ENCODE measurements at regions not wholly inside any gene's neighbourhood (a gene's known extent, or its start where the extent isn't known, plus 50 kb on each side); places are given as distances from the start of the nearest gene placed in this dataset.

DNA sequence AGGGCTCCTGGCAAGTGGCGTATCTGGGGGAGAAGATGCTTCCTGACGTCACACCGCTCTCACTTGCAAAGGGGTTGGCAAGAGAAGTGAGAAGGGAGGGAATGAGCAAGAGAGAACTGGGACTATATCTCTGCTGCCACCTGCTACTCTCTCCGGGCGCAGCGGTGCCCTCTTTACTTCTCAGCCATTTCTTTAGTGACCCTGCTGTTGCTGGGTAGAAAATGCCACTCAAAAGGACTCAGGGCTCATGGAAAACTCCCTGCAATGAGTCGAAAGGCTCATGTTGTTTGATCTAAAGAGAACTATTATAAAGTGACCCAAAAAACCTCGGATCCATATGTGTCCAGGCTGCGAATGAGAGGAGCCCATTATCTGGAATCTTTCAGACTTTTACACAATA lies 401.8 kb downstream of the SAMD5 start:
- Mint-ChIP-seq H3K4me1 (ENCODE audit: low read depth) (no peaks in the 10 kb centered on the region), H3K9me3 (no peaks in the 10 kb centered on the region), H3K4me3 (no peak overlapping the region), H3K36me3 (ENCODE audit: insufficient read depth) (no peaks in the 10 kb centered on the region), H3K27me3 (ENCODE audit: low read depth) (no peaks in the 10 kb centered on the region)
- DNase-seq (no peak), ATAC-seq (no peak)

DNA sequence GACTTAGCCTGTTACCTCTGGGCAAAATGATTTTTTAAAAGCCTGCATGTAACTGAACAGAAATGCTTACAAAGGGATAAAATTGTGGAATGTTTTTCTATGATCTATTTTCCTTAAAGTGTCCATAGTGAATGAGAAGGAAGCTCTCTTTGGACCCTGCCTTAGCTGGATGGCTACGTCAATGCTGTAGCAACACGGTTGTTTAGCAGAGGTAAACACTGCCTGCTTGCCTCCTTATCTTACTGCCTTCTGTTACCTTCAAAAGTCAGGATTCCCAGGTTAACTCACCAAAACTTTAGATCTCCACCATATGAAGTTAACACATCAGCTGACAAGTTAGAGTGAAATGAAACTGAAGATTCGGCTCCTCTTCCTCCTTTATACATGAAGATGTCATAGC lies 402.6 kb downstream of the SAMD5 start:
- ATAC-seq (no peak), DNase-seq (no peak)
- no peaks in the 10 kb centered on the region for H3K36me3 Mint-ChIP-seq (ENCODE audit: insufficient read depth)
- no peaks in the 10 kb centered on the region for H3K27me3 Mint-ChIP-seq (ENCODE audit: low read depth)
- H3K4me1 Mint-ChIP-seq (ENCODE audit: low read depth): no peaks in the 10 kb centered on the region
- no peak overlapping the region for H3K4me3 Mint-ChIP-seq
- no peaks in the 10 kb centered on the region for H3K9me3 Mint-ChIP-seq

DNA sequence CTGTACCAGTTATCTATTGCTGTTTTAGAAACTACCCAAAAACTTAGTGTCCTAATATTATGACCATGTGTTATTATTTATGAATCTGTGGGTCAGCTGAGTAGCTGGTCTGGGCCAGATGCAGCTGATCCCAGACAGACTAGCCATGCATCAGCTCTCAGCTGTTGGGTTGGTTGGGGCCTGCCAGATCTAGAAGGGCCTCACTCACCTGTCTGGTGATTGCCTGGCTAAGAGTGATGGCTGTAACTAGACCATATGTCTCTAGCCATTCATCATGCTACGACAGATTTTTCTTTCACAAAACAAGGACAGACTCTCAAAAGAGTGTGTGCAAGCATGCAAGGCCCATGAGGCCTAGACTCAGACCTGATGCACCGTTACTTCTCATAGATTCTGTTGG lies 403.2 kb downstream of the SAMD5 start:
- Mint-ChIP-seq H3K9me3 (no peaks in the 10 kb centered on the region), H3K4me3 (no peak overlapping the region), H3K36me3 (ENCODE audit: insufficient read depth) (no peaks in the 10 kb centered on the region), H3K4me1 (ENCODE audit: low read depth) (no peaks in the 10 kb centered on the region), H3K27me3 (ENCODE audit: low read depth) (no peaks in the 10 kb centered on the region)
- ATAC-seq (no peak), DNase-seq (no peak)

DNA sequence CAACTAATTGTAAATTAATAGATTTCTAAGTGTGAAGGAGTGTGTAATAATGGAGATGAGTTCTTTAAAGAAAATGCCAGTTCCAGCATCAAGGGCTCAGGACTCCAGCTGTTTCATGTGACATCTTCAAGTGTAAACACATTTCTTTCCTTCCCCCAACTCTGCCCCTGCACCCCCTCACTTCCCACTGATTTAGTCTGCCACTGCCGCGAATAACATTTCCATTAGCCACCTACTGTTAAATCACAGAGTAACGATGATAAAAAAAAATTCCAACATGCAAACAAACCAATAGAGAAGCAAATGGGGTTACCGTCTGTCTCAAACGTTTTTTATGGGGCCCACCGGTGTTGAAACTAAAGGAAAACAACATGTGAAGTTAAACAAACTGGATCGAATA lies 414.3 kb downstream of the SAMD5 start:
- no peaks in the 10 kb centered on the region for H3K27me3 Mint-ChIP-seq (ENCODE audit: low read depth)
- no peak for DNase-seq
- H3K36me3 Mint-ChIP-seq (ENCODE audit: insufficient read depth): no peaks in the 10 kb centered on the region
- peaks cover 19% of the 10 kb centered on the region for H3K9me3 Mint-ChIP-seq
- no peak for ATAC-seq
- no peak overlapping the region for H3K4me3 Mint-ChIP-seq
- H3K4me1 Mint-ChIP-seq (ENCODE audit: low read depth): no peaks in the 10 kb centered on the region

DNA sequence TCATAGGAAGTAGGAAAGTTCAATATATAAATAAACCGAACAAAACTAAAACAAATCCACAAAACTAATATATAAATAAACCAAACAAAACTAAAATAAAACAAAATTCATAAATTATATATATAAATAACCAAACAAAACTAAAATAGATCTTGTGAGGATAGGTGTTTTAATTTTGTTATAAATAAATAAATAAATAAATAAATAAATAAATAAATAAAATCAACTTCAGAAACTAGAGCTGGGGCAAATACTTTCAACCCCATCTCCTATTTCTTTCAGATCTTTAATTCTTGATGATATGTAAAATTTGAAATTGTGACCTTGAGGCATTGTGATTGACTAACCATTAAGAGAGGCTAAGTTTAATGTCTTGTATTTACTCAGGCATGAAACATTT lies 416.1 kb downstream of the SAMD5 start:
- no peak for ATAC-seq

DNA sequence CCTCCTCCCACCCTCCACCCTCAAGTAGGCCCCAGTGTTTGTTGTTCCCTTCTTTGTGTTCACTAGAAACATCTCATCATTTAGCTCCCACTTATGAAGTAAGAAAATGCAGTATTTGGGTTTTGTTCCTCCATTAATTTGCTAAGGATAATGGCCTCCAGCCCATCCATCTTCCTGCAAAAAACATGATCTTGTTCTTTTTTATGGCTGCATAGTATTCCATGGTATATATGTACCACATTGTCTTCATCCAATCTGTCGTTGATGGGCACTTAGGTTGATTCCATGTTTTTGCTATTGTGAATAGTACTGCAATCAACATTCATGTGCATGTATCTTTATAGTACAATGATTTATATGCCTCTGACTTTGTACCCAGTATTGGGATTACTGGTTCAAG lies 416.8 kb upstream of the SASH1 start:
- Mint-ChIP-seq H3K4me3 (no peak overlapping the region), H3K4me1 (ENCODE audit: low read depth) (no peaks in the 10 kb centered on the region), H3K27me3 (ENCODE audit: low read depth) (no peaks in the 10 kb centered on the region), H3K36me3 (ENCODE audit: insufficient read depth) (no peaks in the 10 kb centered on the region), H3K9me3 (peaks cover 24% of the 10 kb centered on the region)
- DNase-seq (no peak), ATAC-seq (no peak)

More for the DNA sequence above, 416.1 kb downstream of the SAMD5 start:
- H3K4me1 Mint-ChIP-seq (ENCODE audit: low read depth): no peaks in the 10 kb centered on the region
- no peaks in the 10 kb centered on the region for H3K27me3 Mint-ChIP-seq (ENCODE audit: low read depth)
- no peaks in the 10 kb centered on the region for H3K36me3 Mint-ChIP-seq (ENCODE audit: insufficient read depth)
- peaks cover 24% of the 10 kb centered on the region for H3K9me3 Mint-ChIP-seq
- no peak for DNase-seq
- H3K4me3 Mint-ChIP-seq: no peak overlapping the region

DNA sequence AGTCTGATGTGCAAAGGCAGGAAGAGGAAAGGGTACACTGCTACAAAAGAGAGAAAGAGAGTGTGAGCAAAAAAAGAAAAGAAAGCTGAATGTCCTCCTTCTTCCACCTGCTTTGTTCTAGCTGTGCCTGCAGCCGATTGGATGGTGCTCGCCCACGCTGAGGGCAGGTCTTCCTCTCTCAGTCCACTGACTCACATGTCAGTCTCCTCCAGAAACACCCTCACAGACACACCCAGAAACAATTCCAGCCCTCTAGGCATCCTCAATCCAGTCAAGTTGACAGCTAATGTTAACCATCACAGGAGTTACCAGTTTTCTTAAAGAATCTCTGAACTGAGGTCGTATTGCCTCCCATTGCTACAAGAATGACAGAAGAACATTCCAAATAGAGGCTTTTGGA lies 411.9 kb upstream of the SASH1 start:
- DNase-seq (no peak), ATAC-seq (no peak)
- Mint-ChIP-seq H3K27me3 (ENCODE audit: low read depth) (no peaks in the 10 kb centered on the region), H3K4me1 (ENCODE audit: low read depth) (no peaks in the 10 kb centered on the region), H3K4me3 (no peak overlapping the region), H3K36me3 (ENCODE audit: insufficient read depth) (no peaks in the 10 kb centered on the region), H3K9me3 (peaks cover 23% of the 10 kb centered on the region)

DNA sequence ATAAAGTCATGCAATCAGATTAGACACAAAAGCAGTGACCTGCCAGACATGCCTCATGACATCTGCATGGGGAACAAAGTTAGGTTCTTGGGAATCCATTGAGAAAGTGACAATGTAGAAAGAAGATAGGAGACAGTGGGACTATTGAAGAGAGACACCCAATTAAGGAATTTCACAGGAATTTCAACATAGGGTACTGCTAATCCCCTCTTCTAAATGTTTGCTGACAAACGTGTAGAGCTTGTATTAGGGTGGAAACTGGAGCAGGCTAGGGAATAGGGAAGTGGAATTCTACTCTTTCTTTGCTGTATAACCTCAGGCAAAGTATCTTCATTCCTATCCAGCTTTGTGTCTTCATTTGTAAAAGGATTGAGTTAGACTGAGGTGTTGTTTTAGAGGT lies 409.4 kb upstream of the SASH1 start:
- no peaks in the 10 kb centered on the region for H3K36me3 Mint-ChIP-seq (ENCODE audit: insufficient read depth)
- H3K4me3 Mint-ChIP-seq: no peak overlapping the region
- DNase-seq: no peak
- ATAC-seq: no peak
- no peaks in the 10 kb centered on the region for H3K27me3 Mint-ChIP-seq (ENCODE audit: low read depth)
- H3K4me1 Mint-ChIP-seq (ENCODE audit: low read depth): no peaks in the 10 kb centered on the region
- peaks cover 5% of the 10 kb centered on the region for H3K9me3 Mint-ChIP-seq

DNA sequence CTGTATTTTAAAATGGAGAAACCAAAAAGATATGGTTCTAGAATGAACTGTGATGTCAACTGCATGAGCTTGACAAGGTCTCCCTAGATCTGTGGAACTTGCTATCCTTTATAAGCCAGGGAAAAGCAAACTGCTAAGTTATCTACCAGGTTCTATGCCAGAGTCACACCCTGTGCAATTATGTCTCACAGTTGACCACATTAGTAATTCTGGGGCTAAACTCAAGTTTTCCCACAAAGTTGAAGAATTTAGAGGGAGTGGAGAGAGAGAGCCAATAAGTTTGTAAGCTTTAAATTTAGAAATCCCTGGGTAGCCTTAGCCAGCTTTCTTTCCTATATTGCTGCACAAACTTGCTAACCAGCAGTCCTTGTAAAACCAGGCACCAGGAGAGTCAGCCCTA lies 407.0 kb upstream of the SASH1 start:
- H3K4me1 Mint-ChIP-seq (ENCODE audit: low read depth): no peaks in the 10 kb centered on the region
- no peak for DNase-seq

DNA sequence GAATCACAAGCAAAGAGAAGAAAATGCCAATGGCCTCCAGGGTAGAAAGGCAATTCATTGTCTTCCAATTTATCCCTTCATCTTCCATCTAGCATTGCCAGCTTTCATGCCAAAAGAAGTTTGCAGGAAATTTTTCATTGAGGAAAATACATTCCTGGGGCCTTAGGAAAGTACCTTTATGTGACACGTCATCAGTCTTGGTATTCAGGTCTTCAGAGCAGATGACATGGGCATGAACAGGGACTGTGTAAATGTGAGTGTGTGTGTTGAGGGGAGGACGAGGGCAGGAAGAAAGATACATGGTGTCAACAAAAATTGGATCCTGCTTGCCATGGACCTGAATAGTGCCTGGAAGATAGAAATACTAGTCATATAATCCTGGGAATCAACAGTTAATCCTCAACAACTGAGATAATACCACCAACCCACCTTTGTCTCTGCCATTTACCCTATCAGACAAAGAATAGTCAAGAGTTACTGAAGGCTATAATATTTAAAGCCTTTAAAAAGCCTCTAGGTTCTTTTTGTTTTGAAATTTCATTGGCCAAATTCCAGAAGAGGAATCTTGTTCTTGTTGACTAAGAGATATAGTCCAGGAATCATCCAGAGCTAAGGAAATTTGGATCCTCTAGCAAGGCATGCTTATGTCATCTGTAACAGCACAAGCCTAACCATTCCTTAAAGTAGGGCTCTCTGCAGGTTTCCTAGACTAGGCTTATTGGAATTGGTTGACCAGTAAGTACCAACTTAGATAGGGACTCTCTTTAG lies 405.8 kb upstream of the SASH1 start:
- Mint-ChIP-seq H3K4me1 (ENCODE audit: low read depth) (no peaks in the 10 kb centered on the region), H3K9me3 (no peaks in the 10 kb centered on the region), H3K27me3 (ENCODE audit: low read depth) (no peaks in the 10 kb centered on the region), H3K4me3 (no peak overlapping the region), H3K36me3 (ENCODE audit: insufficient read depth) (no peaks in the 10 kb centered on the region)
- DNase-seq (no peak), ATAC-seq (no peak)

More for the DNA sequence above, 407.0 kb upstream of the SASH1 start:
- Mint-ChIP-seq H3K9me3 (no peaks in the 10 kb centered on the region), H3K4me3 (no peak overlapping the region), H3K27me3 (ENCODE audit: low read depth) (no peaks in the 10 kb centered on the region), H3K36me3 (ENCODE audit: insufficient read depth) (no peaks in the 10 kb centered on the region)
- no peak for ATAC-seq

DNA sequence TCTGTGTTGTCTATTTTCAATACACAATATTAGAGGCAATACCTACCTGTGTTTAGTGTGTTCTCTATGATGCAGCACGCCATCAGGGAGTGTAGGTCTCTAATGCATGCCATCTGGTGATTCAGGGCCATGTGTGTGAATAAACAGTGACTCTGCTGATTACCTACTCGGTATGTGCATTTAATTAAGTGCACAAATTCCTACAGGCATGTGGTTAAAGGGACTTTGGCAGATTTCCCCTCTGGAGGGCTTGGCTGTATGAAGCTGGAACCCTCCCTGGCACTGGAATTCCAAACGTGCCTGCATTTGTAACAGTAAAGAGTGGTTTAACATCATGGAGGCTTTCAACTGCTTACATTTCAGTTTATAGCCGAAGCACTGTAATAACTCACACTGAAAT lies 401.5 kb upstream of the SASH1 start:
- DNase-seq (no peak), ATAC-seq (no peak)
- no peaks in the 10 kb centered on the region for H3K4me1 Mint-ChIP-seq (ENCODE audit: low read depth)
- H3K4me3 Mint-ChIP-seq: no peak overlapping the region
- H3K36me3 Mint-ChIP-seq (ENCODE audit: insufficient read depth): no peaks in the 10 kb centered on the region
- H3K27me3 Mint-ChIP-seq (ENCODE audit: low read depth): no peaks in the 10 kb centered on the region
- H3K9me3 Mint-ChIP-seq: peaks cover 11% of the 10 kb centered on the region

DNA sequence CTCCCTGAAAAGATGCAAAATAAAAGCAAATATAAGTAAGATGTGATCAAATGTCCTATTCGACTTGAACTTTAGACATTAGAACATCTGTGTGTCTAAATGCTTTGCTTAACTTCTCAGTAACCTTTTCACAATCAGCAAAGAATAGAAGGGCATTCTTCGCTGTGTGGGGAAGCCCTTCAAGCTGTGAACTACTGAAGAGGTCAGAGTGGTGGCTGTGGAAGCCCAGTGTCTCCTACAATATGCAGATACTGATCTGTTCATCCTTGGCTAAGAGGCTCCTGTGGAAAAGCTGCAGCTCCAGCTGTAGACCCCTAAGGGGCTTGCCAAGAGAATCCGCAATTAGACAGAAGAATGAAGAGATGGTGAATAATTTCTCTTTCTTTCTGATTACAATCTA lies 400.3 kb upstream of the SASH1 start:
- H3K36me3 Mint-ChIP-seq (ENCODE audit: insufficient read depth): no peaks in the 10 kb centered on the region
- no peak for DNase-seq
- ATAC-seq: no peak
- H3K4me1 Mint-ChIP-seq (ENCODE audit: low read depth): no peaks in the 10 kb centered on the region
- H3K4me3 Mint-ChIP-seq: no peak overlapping the region
- no peaks in the 10 kb centered on the region for H3K27me3 Mint-ChIP-seq (ENCODE audit: low read depth)
- peaks cover 11% of the 10 kb centered on the region for H3K9me3 Mint-ChIP-seq

DNA sequence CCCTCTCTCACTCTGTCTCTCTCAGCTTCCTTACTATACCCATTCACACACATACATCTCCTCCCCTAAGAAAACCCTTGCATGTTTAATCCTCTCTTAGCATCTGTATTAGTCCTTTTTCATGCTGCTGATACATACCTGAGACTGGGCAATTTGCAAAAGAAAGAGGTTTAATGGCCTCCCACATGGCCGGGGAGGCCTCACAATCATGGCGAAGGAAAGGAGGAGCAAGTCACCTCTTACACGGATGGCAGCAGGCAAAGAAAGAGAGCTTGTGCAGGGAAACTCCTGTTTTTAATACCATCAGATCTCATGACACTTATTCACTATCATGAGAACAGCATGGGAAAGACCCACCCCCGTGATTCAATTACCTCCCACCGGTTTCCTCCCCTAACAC lies 398.5 kb upstream of the SASH1 start:
- Mint-ChIP-seq H3K4me3 (no peak overlapping the region), H3K27me3 (ENCODE audit: low read depth) (no peaks in the 10 kb centered on the region), H3K9me3 (peaks cover 11% of the 10 kb centered on the region), H3K36me3 (ENCODE audit: insufficient read depth) (no peaks in the 10 kb centered on the region), H3K4me1 (ENCODE audit: low read depth) (no peaks in the 10 kb centered on the region)
- DNase-seq: no peak
- ATAC-seq: no peak

DNA sequence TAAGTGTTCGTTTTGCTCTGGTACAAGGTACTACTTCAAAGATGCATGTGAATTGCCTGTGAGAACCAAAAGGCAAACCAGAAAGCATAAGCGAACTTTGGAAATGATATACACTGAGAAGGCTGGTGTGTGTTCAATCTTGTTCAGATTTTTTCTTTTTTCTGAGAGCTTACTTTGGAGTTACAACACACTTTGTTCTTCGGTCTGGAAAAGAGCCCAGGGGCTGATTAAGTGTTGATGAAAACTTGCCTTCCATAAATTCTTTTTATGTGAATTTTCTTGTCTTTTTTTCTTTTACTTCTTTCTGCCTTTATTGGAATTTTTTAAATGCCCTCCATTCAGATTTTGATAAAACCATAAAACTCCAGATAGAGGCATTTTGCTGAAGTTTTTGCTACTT lies 395.1 kb upstream of the SASH1 start:
- Mint-ChIP-seq H3K4me3 (no peak overlapping the region), H3K9me3 (peaks cover 11% of the 10 kb centered on the region), H3K27me3 (ENCODE audit: low read depth) (no peaks in the 10 kb centered on the region), H3K36me3 (ENCODE audit: insufficient read depth) (no peaks in the 10 kb centered on the region), H3K4me1 (ENCODE audit: low read depth) (no peaks in the 10 kb centered on the region)
- ATAC-seq: no peak
- DNase-seq: no peak

DNA sequence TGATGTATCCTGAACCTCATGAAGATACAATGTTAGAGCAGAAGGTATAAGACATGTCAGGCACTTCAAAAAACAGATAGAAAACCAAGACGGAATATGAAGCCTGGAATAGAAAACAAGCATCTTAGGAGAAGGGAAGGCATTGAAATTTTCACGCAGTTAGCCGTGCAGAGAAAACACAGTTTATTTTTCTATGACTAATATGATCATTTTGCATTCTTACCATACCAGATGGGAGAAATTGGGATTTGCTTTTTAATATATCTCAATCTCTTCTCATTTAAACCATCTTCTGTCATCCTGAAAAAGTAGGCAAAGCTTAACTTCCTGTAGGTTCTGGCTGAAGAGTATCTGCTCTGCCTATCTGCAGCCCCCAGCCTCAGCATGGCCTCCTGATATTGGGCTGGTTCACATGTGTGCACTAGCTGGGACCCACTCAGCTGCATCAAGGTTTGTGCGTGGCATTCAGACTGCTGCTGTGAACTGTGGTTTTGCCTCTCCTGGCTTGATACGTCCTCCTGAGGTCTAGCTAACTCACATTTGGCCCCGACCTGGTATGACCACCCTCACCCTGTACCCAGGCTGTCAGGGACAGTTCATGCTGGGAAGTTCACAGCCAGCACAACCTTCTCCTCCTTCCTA lies 392.5 kb upstream of the SASH1 start:
- Mint-ChIP-seq H3K4me3 (no peak overlapping the region), H3K9me3 (peaks cover 5% of the 10 kb centered on the region)
- ATAC-seq: no peak

More for the DNA sequence above, 392.5 kb upstream of the SASH1 start:
- Mint-ChIP-seq H3K36me3 (ENCODE audit: insufficient read depth) (no peaks in the 10 kb centered on the region), H3K27me3 (ENCODE audit: low read depth) (no peaks in the 10 kb centered on the region), H3K4me1 (ENCODE audit: low read depth) (no peaks in the 10 kb centered on the region)
- DNase-seq: no peak

Measured in activated T-cell treated with anti-CD3 and anti-CD28 coated beads, Interleukin-2, amount 50 U/mL, for 4 hours (primary cell).